HG03520 (cell line): ENCODE measurements at regions not wholly inside any gene's neighbourhood (a gene's known extent, or its start where the extent isn't known, plus 50 kb on each side); places are given as distances from the start of the nearest gene placed in this dataset.

ENCODE experiments used
- ATAC-seq: cut with Tn5 transposase; IDR thresholded peaks from one replicate; pipeline ENCODE4 v1.9.1; 2021; ENCODE audit warnings: mild to moderate bottlenecking, moderate library complexity; ENCODE audit not compliant: unreplicated experiment

GRCh38 chr6:12381587-12381986, 91.4 kb downstream of the EDN1 start:
- ATAC-seq: no peak

GRCh38 chr6:12383448-12383847, 93.3 kb downstream of the EDN1 start:
- ATAC-seq: peak; percentile 72

- ATAC-seq: no peak
These were observed 94.3 kb downstream of the EDN1 start for GRCh38 chr6:12384357-12384912.

GRCh38 chr6:12385316-12385715, 95.2 kb downstream of the EDN1 start:
- no peak for ATAC-seq

- ATAC-seq: no peak
These were observed 96.7 kb downstream of the EDN1 start for GRCh38 chr6:12386816-12387215.

GRCh38 chr6:12391472-12391871, 101.3 kb downstream of the EDN1 start:
- no peak for ATAC-seq

GRCh38 chr6:12392490-12392889, 102.3 kb downstream of the EDN1 start:
- ATAC-seq: no peak

- no peak for ATAC-seq
These were observed 102.9 kb downstream of the EDN1 start for GRCh38 chr6:12393100-12393499.

- no peak for ATAC-seq
These were observed 104.0 kb downstream of the EDN1 start for GRCh38 chr6:12394170-12394569.

- ATAC-seq: no peak
These were observed 105.7 kb downstream of the EDN1 start for GRCh38 chr6:12395898-12396297.

GRCh38 chr6:12401200-12401599, 111.0 kb downstream of the EDN1 start:
- no peak for ATAC-seq

- no peak for ATAC-seq
These were observed 113.2 kb downstream of the EDN1 start for GRCh38 chr6:12403201-12403826.

- no peak for ATAC-seq
These were observed 113.9 kb downstream of the EDN1 start for GRCh38 chr6:12403947-12404647.

- no peak for ATAC-seq
These were observed 114.5 kb downstream of the EDN1 start for GRCh38 chr6:12404651-12405050.

GRCh38 chr6:12408752-12409151, 118.6 kb downstream of the EDN1 start:
- no peak for ATAC-seq

GRCh38 chr6:12410946-12411345, 120.8 kb downstream of the EDN1 start:
- no peak for ATAC-seq

- ATAC-seq: no peak
These were observed 124.0 kb downstream of the EDN1 start for GRCh38 chr6:12414096-12414675.

- ATAC-seq: no peak
These were observed 125.9 kb downstream of the EDN1 start for GRCh38 chr6:12415980-12416598.

GRCh38 chr6:12417191-12417590, 127.0 kb downstream of the EDN1 start:
- no peak for ATAC-seq

GRCh38 chr6:12418946-12419345, 128.8 kb downstream of the EDN1 start:
- ATAC-seq: no peak

- ATAC-seq: no peak
These were observed 129.6 kb downstream of the EDN1 start for GRCh38 chr6:12419631-12420272.
